GM19372 (cell line): ENCODE measurements at regions not wholly inside any gene's neighbourhood (a gene's known extent, or its start where the extent isn't known, plus 50 kb on each side); places are given as distances from the start of the nearest gene placed in this dataset.

ENCODE experiments used
- ATAC-seq: cut with Tn5 transposase; IDR thresholded peaks from one replicate; pipeline ENCODE4 v1.9.1; 2021; ENCODE audit warnings: mild to moderate bottlenecking, low read depth, moderate library complexity; ENCODE audit not compliant: unreplicated experiment

GRCh38 chr6:140050101-140050995, 675.9 kb upstream of the CITED2 start:
- ATAC-seq: no peak

GRCh38 chr6:140049251-140049650, 674.8 kb upstream of the CITED2 start:
- ATAC-seq: no peak

- no peak for ATAC-seq
These were observed 673.8 kb upstream of the CITED2 start for GRCh38 chr6:140048202-140048790.

GRCh38 chr6:140047321-140047720, 672.9 kb upstream of the CITED2 start:
- ATAC-seq: no peak

- no peak for ATAC-seq
These were observed 671.7 kb upstream of the CITED2 start for GRCh38 chr6:140046016-140046632.

GRCh38 chr6:140045116-140045515, 670.7 kb upstream of the CITED2 start:
- no peak for ATAC-seq

- ATAC-seq: no peak
These were observed 670.2 kb upstream of the CITED2 start for GRCh38 chr6:140044626-140045025.

GRCh38 chr6:140043762-140044378, 669.4 kb upstream of the CITED2 start:
- ATAC-seq: no peak

- ATAC-seq: no peak
These were observed 668.9 kb upstream of the CITED2 start for GRCh38 chr6:140043357-140043756.

GRCh38 chr6:140041571-140042332, 667.3 kb upstream of the CITED2 start:
- ATAC-seq: no peak

GRCh38 chr6:140041056-140041455, 666.6 kb upstream of the CITED2 start:
- ATAC-seq: no peak

- no peak for ATAC-seq
These were observed 665.9 kb upstream of the CITED2 start for GRCh38 chr6:140040396-140040795.

- ATAC-seq: no peak
These were observed 664.9 kb upstream of the CITED2 start for GRCh38 chr6:140039364-140039763.

- no peak for ATAC-seq
These were observed 661.7 kb upstream of the CITED2 start for GRCh38 chr6:140036196-140036595.

- ATAC-seq: no peak
These were observed 657.7 kb upstream of the CITED2 start for GRCh38 chr6:140032189-140032588.

GRCh38 chr6:140029551-140029950, 655.1 kb upstream of the CITED2 start:
- no peak for ATAC-seq

GRCh38 chr6:140027219-140027618, 652.8 kb upstream of the CITED2 start:
- ATAC-seq: no peak

GRCh38 chr6:140026546-140026945, 652.1 kb upstream of the CITED2 start:
- no peak for ATAC-seq

GRCh38 chr6:140025171-140025570, 650.7 kb upstream of the CITED2 start:
- no peak for ATAC-seq

GRCh38 chr6:140020207-140020791, 645.9 kb upstream of the CITED2 start:
- no peak for ATAC-seq
